Mesendoderm (in vitro differentiated cells): ENCODE measurements at regions not wholly inside any gene's neighbourhood (a gene's known extent, or its start where the extent isn't known, plus 50 kb on each side); places are given as distances from the start of the nearest gene placed in this dataset.

Experiments
- DNase-seq: peaks from one replicate; pipeline ENCODE4 v3.0.0; 2013
- H2AK5ac ChIP-seq: 2 replicates; pipeline ENCODE4 v1.6.1; 2013; ENCODE audit warnings: low read length, inconsistent platforms
- H2BK120ac ChIP-seq: 2 replicates; pipeline ENCODE4 v1.6.1; 2013; ENCODE audit warnings: low read depth, mild to moderate bottlenecking, low read length, moderate library complexity, mixed read lengths
- H2BK15ac ChIP-seq: replicated peaks from 2 replicates; pipeline ENCODE4 v1.6.1; 2013; ENCODE audit warnings: low read depth, mild to moderate bottlenecking, moderate library complexity
- H2BK5ac ChIP-seq: 2 replicates; pipeline ENCODE4 v1.6.1; 2013; ENCODE audit warnings: low read length, inconsistent platforms
- H3K18ac ChIP-seq: 2 replicates; pipeline ENCODE4 v1.6.1; 2013; ENCODE audit warnings: mild to moderate bottlenecking, low read length, mixed read lengths
- H3K23ac ChIP-seq: one replicate; pipeline ENCODE4 v1.6.1; 2013; ENCODE audit warnings: low read length
- H3K27ac ChIP-seq: 2 replicates; pipeline ENCODE4 v1.5.1; 2013; ENCODE audit warnings: low read depth, mild to moderate bottlenecking, inconsistent platforms, low read length, moderate library complexity
- H3K27me3 ChIP-seq: 2 replicates; pipeline ENCODE4 v1.6.1; 2013; ENCODE audit warnings: low read length, control low read depth, mild to moderate bottlenecking, inconsistent platforms; ENCODE audit not compliant: insufficient read depth, poor library complexity
- H3K36me3 ChIP-seq: 2 replicates; pipeline ENCODE4 v1.6.1; 2013; ENCODE audit warnings: low read length, inconsistent platforms; ENCODE audit not compliant: control insufficient read depth, insufficient read depth
- H3K4ac ChIP-seq: one replicate; pipeline ENCODE4 v1.6.1; 2013; ENCODE audit warnings: low read depth, mild to moderate bottlenecking, low read length, moderate library complexity
- H3K4me1 ChIP-seq: 2 replicates; pipeline ENCODE4 v1.6.1; 2013; ENCODE audit warnings: low read depth, low read length, inconsistent platforms; ENCODE audit not compliant: control insufficient read depth
- H3K4me2 ChIP-seq: 2 replicates; pipeline ENCODE4 v1.6.1; 2013; ENCODE audit warnings: low read length
- H3K4me3 ChIP-seq: 2 replicates; pipeline ENCODE4 v1.5.1; 2013; ENCODE audit warnings: mild to moderate bottlenecking, low read length
- H3K56ac ChIP-seq: one replicate; pipeline ENCODE4 v1.6.1; 2013; ENCODE audit warnings: low read length
- H3K79me1 ChIP-seq: 2 replicates; pipeline ENCODE4 v1.6.1; 2013; ENCODE audit warnings: low read length, inconsistent platforms
- H3K79me2 ChIP-seq: 2 replicates; pipeline ENCODE4 v1.6.1; 2013; ENCODE audit warnings: mild to moderate bottlenecking, low read length; ENCODE audit not compliant: control insufficient read depth, insufficient read depth
- H3K9ac ChIP-seq: 2 replicates; pipeline ENCODE4 v1.6.1; 2013; ENCODE audit warnings: low read length, inconsistent platforms
- H4K5ac ChIP-seq: one replicate; pipeline ENCODE4 v1.6.1; 2013; ENCODE audit warnings: low read length
- H4K8ac ChIP-seq: one replicate; pipeline ENCODE4 v1.6.1; 2013; ENCODE audit warnings: low read depth, mild to moderate bottlenecking, control low read depth, low read length, moderate library complexity
- WGBS: extraction: QIAGEN DNeasy Blood & Tissue Kit; methylation state at CpG from one replicate; pipeline ENCODE4 v1.1.7; 2013; ENCODE audit warnings: low lambda C conversion rate, missing lambda C conversion rate; ENCODE audit not compliant: insufficient coverage; ENCODE audit errors: extremely low coverage; 5-methylcytosine and 5-hydroxymethylcytosine counted together

DNA sequence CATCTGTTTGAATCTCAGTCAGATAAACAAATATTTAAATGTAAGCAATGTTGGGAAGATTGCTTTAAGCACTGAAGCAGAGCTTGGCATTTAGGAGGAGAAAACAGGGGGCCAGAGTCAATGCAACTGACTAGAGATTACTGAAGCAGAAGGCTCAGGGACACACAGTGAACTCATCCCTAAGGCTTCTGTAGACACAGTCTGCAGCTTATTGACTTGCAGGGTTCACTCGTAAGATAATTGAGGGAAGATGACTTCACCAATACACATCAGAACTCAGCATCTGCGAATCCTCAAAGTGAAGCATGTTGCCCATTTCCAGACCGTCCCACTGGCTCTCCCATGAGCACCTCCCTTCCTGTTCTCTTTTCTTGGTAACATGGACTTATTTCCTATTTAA lies 363.4 kb upstream of the PFKP start:
- Histone ChIP-seq H2AK5ac (no peak overlapping the region), H3K4me1 (no peaks in the 10 kb centered on the region), H3K4me2 (no peak overlapping the region), H3K79me1 (no peaks in the 10 kb centered on the region), H2BK15ac (no peak overlapping the region), H3K18ac (no peak overlapping the region), H3K27ac (no peak overlapping the region), H4K5ac (no peak overlapping the region), H3K56ac (no peak overlapping the region), H2BK120ac (no peak overlapping the region), H3K27me3 (no peaks in the 10 kb centered on the region), H4K8ac (no peak overlapping the region), H3K23ac (no peak overlapping the region), H3K4ac (no peak overlapping the region), H3K9ac (no peak overlapping the region), H3K79me2 (no peaks in the 10 kb centered on the region), H3K4me3 (no peak overlapping the region), H3K36me3 (no peaks in the 10 kb centered on the region), H2BK5ac (no peak overlapping the region)
- WGBS: no CpG with 5 or more reads among the region's 3 CpGs
- DNase-seq: peak; percentile 10

DNA sequence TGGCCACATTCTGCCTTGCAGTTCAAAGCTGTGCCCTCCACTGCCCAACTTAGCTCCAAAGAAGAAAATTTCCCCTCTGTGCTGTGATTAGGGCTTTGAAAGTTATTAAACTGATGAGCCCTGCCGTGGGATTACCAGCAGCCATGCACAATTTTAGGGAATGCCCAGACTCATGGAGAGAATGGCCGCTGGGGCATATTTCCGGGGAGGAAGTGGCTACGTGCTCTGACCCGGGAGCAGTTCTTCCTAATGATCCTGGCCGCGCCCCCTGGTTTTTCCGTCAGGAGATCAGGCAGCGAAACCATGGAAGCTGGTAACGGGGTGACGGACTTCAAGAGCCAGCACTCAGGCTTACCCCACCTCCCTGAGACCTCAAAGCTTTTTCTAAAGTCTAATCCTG lies 365.5 kb upstream of the PFKP start:
- H2BK120ac ChIP-seq: no peak overlapping the region
- H4K8ac ChIP-seq: no peak overlapping the region
- H3K18ac ChIP-seq: no peak overlapping the region
- no peaks in the 10 kb centered on the region for H3K4me1 ChIP-seq
- no peak overlapping the region for H3K4me2 ChIP-seq
- H3K23ac ChIP-seq: no peak overlapping the region
- WGBS: no CpG with 5 or more reads among the region's 11 CpGs
- no peaks in the 10 kb centered on the region for H3K27me3 ChIP-seq
- no peaks in the 10 kb centered on the region for H3K36me3 ChIP-seq
- H2BK15ac ChIP-seq: no peak overlapping the region
- no peak overlapping the region for H3K4me3 ChIP-seq
- H3K56ac ChIP-seq: no peak overlapping the region
- H3K79me2 ChIP-seq: no peaks in the 10 kb centered on the region
- no peak overlapping the region for H2BK5ac ChIP-seq
- DNase-seq: no peak
- H3K79me1 ChIP-seq: no peaks in the 10 kb centered on the region
- no peak overlapping the region for H3K9ac ChIP-seq
- no peak overlapping the region for H4K5ac ChIP-seq
- H3K4ac ChIP-seq: no peak overlapping the region
- no peak overlapping the region for H3K27ac ChIP-seq
- no peak overlapping the region for H2AK5ac ChIP-seq

DNA sequence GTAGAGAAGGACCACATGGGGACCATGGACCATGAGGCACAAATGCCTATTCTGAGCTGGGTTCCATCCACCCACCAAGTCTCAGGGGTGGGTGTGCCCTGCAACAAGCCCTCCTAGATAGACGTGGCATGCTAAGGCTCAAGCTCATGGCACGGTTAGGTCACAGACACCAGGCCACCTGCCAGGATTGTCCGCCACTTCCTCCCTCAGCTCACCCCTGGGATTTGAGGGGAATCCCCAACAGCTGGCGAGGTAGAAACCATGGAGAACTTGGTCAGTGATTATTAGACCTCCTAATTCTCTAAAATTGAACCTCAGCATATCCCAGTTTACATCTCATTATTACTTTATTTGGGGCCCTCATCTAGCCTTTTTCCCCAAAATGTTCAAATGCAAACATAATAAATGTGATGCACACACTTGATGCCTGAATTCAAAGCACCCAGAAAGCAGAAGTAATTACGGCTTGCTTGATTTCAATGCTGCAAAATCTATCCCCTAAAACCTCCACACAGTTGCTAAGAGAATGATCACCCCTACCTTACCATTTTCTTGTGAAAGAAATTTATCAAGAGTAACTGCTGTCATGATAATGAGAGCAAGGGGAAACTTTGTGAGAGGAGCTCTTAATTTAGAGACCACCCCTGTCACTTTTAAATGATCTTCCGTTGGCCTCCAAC lies 366.6 kb upstream of the PFKP start:
- H3K56ac ChIP-seq: no peak overlapping the region
- H3K4ac ChIP-seq: no peak overlapping the region
- no peaks in the 10 kb centered on the region for H3K27me3 ChIP-seq
- no peak overlapping the region for H2BK120ac ChIP-seq
- no peak overlapping the region for H3K27ac ChIP-seq
- no peak overlapping the region for H3K4me3 ChIP-seq
- no peaks in the 10 kb centered on the region for H3K4me1 ChIP-seq
- H3K36me3 ChIP-seq: no peaks in the 10 kb centered on the region
- WGBS: no CpG with 5 or more reads among the region's 6 CpGs
- no peak for DNase-seq
- no peak overlapping the region for H2AK5ac ChIP-seq
- H4K5ac ChIP-seq: no peak overlapping the region
- no peak overlapping the region for H2BK15ac ChIP-seq
- H3K23ac ChIP-seq: no peak overlapping the region
- no peak overlapping the region for H3K9ac ChIP-seq
- H3K79me2 ChIP-seq: no peaks in the 10 kb centered on the region
- H3K4me2 ChIP-seq: no peak overlapping the region
- no peak overlapping the region for H3K18ac ChIP-seq
- no peak overlapping the region for H2BK5ac ChIP-seq
- H4K8ac ChIP-seq: no peak overlapping the region
- no peaks in the 10 kb centered on the region for H3K79me1 ChIP-seq

DNA sequence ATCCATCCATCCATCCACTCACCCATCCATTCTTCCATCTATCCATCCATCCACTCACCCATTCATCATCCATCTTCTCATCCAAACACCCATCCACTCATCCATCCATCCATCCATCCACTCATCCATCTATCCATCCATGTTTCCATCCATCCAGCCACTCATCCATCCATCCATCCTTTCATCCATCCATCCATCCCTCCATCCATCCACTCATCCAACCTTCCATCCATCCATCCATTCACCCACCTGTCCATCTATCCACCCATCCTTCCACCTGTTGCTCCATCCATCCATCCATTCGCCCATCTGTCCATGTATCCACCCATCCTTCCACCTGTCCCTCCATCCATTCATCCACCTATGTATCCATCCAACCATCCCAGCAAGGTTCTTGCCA lies 378.4 kb upstream of the PFKP start:
- no peaks in the 10 kb centered on the region for H3K36me3 ChIP-seq
- H3K9ac ChIP-seq: no peak overlapping the region
- H3K79me1 ChIP-seq: no peaks in the 10 kb centered on the region
- H2BK120ac ChIP-seq: no peak overlapping the region
- H3K27me3 ChIP-seq: no peaks in the 10 kb centered on the region
- no peak overlapping the region for H3K56ac ChIP-seq
- H4K8ac ChIP-seq: no peak overlapping the region
- H2AK5ac ChIP-seq: no peak overlapping the region
- H4K5ac ChIP-seq: no peak overlapping the region
- no peaks in the 10 kb centered on the region for H3K4me1 ChIP-seq
- no peaks in the 10 kb centered on the region for H3K79me2 ChIP-seq
- no peak overlapping the region for H2BK5ac ChIP-seq
- H3K4me3 ChIP-seq: no peak overlapping the region
- no peak overlapping the region for H3K18ac ChIP-seq
- no peak overlapping the region for H3K23ac ChIP-seq
- no peak overlapping the region for H3K4ac ChIP-seq
- DNase-seq: no peak
- no peak overlapping the region for H3K27ac ChIP-seq
- WGBS: no CpG with 5 or more reads among the region's 1 CpG
- no peak overlapping the region for H3K4me2 ChIP-seq
- H2BK15ac ChIP-seq: no peak overlapping the region

DNA sequence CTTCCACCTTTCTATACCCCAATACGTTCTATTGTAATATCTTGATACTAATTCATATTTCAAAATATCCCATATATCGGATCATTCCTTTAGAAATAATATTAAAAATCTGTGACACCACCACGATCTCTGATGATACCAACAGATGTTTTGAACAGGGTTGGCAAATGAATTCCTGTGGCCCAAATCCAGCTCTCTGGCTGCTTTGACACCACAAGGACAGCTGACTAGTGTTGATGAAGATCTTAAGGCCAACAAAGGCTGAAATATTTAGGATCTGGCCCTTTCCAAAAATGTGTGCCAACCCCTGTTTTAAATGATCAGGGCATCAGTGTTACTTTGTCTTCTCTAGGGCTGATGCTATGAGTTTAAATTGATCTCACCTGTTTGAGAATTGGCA lies 380.7 kb upstream of the PFKP start:
- 100% methylated on average over 3 of the region's 3 CpGs for WGBS
- no peak overlapping the region for H3K4me3 ChIP-seq

DNA sequence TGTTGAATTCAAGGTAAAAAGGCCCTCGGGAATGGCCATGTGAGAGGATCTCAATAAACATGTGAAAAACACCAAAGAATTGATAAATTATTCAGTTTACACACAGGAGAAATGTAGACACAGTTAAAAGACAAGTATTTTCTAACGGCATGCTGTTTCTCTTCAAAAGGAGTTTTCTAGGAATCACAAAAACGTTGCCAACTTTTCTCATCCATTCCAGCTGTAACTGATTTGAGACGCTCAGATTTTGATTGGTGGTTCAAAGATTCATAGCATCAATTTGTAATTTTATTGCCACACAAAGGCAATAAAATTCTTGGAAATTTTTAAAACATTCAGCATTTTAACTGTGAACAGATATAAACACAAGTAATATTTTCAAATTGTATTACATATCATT lies 384.9 kb upstream of the PFKP start:
- H3K18ac ChIP-seq: no peak overlapping the region
- H3K9ac ChIP-seq: no peak overlapping the region
- no peak overlapping the region for H4K8ac ChIP-seq
- H3K36me3 ChIP-seq: no peaks in the 10 kb centered on the region
- no peak overlapping the region for H2BK120ac ChIP-seq
- H2BK15ac ChIP-seq: no peak overlapping the region
- H3K4me3 ChIP-seq: no peak overlapping the region
- no peaks in the 10 kb centered on the region for H3K4me1 ChIP-seq
- H3K56ac ChIP-seq: no peak overlapping the region
- H3K4me2 ChIP-seq: no peak overlapping the region
- WGBS: no CpG with 5 or more reads among the region's 4 CpGs
- no peak overlapping the region for H2AK5ac ChIP-seq
- no peaks in the 10 kb centered on the region for H3K27me3 ChIP-seq
- DNase-seq: no peak
- no peak overlapping the region for H3K4ac ChIP-seq
- H4K5ac ChIP-seq: no peak overlapping the region
- H3K27ac ChIP-seq: no peak overlapping the region
- no peak overlapping the region for H3K23ac ChIP-seq
- no peaks in the 10 kb centered on the region for H3K79me1 ChIP-seq
- H2BK5ac ChIP-seq: no peak overlapping the region
- H3K79me2 ChIP-seq: no peaks in the 10 kb centered on the region

More for the DNA sequence above, 380.7 kb upstream of the PFKP start:
- H2BK15ac ChIP-seq: no peak overlapping the region
- H2BK5ac ChIP-seq: no peak overlapping the region
- no peak for DNase-seq
- H3K27me3 ChIP-seq: no peaks in the 10 kb centered on the region
- H3K23ac ChIP-seq: no peak overlapping the region
- H3K36me3 ChIP-seq: no peaks in the 10 kb centered on the region
- no peak overlapping the region for H4K8ac ChIP-seq
- no peaks in the 10 kb centered on the region for H3K79me2 ChIP-seq
- no peak overlapping the region for H3K56ac ChIP-seq
- no peak overlapping the region for H2AK5ac ChIP-seq
- no peak overlapping the region for H3K4ac ChIP-seq
- H2BK120ac ChIP-seq: no peak overlapping the region
- H3K9ac ChIP-seq: no peak overlapping the region
- no peaks in the 10 kb centered on the region for H3K4me1 ChIP-seq
- no peak overlapping the region for H3K27ac ChIP-seq
- H3K79me1 ChIP-seq: no peaks in the 10 kb centered on the region
- H4K5ac ChIP-seq: no peak overlapping the region
- no peak overlapping the region for H3K18ac ChIP-seq
- no peak overlapping the region for H3K4me2 ChIP-seq
